ENCODE measurements at regions not wholly inside any gene's neighbourhood (a gene's known extent, or its start where the extent isn't known, plus 50 kb on each side); places are given as distances from the start of the nearest gene placed in this dataset.

DNA sequence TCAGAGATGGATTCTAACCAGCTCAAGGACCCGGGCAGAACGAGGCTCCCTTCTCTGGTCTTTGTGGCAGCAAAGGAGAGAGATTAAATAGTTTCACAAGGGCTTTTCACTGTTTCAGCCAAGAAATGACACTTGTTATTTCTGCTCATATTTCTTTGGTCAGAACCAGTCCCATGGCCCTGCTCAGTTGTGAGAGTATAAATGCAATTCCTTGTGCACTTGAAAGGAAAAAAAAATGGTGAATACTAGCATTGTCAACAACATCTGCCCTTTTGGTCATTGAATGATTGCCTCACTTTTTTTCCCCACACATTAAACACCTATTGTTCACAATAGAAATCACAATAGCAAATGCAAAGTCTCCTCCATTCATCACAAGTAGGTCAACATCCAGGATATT, 104.4 kb downstream of the RDH14 start:
- Histone ChIP-seq H4K20me1 (replicated peaks; ENCODE audit: insufficient read depth) (no peaks in the 10 kb centered on the region), H3K9me2 (ENCODE audit: insufficient read depth) (no peaks in the 10 kb centered on the region), H3K4me1 (ENCODE audit: insufficient read depth) (peaks cover 11% of the 10 kb centered on the region), H3K36me3 (ENCODE audit: insufficient read depth) (no peaks in the 10 kb centered on the region), H3K27me3 (ENCODE audit: insufficient read depth) (no peaks in the 10 kb centered on the region), H3K4me3 (no peak overlapping the region), H3K4me2 (peak overlapping the region; percentile 15; the same call in 1 of the 2 replicates), H2AFZ (no peak overlapping the region), H3K79me2 (replicated peaks; ENCODE audit: insufficient read depth) (no peaks in the 10 kb centered on the region), H3K27ac (ENCODE audit: low read depth) (peak overlapping the region; percentile 57), H3F3A (replicated peaks; ENCODE audit: low read depth) (no peaks in the 10 kb centered on the region)
- H3K9me3 Mint-ChIP-seq = no peaks in the 10 kb centered on the region
- peak overlapping the region; percentile 56 for H3K27ac Mint-ChIP-seq
- peak; percentile 32 for DNase-seq (ENCODE audit: low spot score)
- no peaks in the 10 kb centered on the region for H3K36me3 Mint-ChIP-seq (ENCODE audit: low read depth)
- peaks cover 21% of the 10 kb centered on the region for H3K4me1 Mint-ChIP-seq
- ATAC-seq = peak; percentile 46
- no peaks in the 10 kb centered on the region for H3K27me3 Mint-ChIP-seq (ENCODE audit: insufficient read depth, low read depth, poor library complexity)
- H3K4me3 Mint-ChIP-seq = no peak overlapping the region
- TF ChIP-seq NANOG (IDR thresholded peaks at IDR 0.05; ENCODE audit: borderline replicate concordance) = peak; percentile 80; the same call in 1 of the 2 replicates
- no peak for TF ChIP-seq ETS1 (IDR thresholded peaks at IDR 0.05)
- TF ChIP-seq, protein P1, sequence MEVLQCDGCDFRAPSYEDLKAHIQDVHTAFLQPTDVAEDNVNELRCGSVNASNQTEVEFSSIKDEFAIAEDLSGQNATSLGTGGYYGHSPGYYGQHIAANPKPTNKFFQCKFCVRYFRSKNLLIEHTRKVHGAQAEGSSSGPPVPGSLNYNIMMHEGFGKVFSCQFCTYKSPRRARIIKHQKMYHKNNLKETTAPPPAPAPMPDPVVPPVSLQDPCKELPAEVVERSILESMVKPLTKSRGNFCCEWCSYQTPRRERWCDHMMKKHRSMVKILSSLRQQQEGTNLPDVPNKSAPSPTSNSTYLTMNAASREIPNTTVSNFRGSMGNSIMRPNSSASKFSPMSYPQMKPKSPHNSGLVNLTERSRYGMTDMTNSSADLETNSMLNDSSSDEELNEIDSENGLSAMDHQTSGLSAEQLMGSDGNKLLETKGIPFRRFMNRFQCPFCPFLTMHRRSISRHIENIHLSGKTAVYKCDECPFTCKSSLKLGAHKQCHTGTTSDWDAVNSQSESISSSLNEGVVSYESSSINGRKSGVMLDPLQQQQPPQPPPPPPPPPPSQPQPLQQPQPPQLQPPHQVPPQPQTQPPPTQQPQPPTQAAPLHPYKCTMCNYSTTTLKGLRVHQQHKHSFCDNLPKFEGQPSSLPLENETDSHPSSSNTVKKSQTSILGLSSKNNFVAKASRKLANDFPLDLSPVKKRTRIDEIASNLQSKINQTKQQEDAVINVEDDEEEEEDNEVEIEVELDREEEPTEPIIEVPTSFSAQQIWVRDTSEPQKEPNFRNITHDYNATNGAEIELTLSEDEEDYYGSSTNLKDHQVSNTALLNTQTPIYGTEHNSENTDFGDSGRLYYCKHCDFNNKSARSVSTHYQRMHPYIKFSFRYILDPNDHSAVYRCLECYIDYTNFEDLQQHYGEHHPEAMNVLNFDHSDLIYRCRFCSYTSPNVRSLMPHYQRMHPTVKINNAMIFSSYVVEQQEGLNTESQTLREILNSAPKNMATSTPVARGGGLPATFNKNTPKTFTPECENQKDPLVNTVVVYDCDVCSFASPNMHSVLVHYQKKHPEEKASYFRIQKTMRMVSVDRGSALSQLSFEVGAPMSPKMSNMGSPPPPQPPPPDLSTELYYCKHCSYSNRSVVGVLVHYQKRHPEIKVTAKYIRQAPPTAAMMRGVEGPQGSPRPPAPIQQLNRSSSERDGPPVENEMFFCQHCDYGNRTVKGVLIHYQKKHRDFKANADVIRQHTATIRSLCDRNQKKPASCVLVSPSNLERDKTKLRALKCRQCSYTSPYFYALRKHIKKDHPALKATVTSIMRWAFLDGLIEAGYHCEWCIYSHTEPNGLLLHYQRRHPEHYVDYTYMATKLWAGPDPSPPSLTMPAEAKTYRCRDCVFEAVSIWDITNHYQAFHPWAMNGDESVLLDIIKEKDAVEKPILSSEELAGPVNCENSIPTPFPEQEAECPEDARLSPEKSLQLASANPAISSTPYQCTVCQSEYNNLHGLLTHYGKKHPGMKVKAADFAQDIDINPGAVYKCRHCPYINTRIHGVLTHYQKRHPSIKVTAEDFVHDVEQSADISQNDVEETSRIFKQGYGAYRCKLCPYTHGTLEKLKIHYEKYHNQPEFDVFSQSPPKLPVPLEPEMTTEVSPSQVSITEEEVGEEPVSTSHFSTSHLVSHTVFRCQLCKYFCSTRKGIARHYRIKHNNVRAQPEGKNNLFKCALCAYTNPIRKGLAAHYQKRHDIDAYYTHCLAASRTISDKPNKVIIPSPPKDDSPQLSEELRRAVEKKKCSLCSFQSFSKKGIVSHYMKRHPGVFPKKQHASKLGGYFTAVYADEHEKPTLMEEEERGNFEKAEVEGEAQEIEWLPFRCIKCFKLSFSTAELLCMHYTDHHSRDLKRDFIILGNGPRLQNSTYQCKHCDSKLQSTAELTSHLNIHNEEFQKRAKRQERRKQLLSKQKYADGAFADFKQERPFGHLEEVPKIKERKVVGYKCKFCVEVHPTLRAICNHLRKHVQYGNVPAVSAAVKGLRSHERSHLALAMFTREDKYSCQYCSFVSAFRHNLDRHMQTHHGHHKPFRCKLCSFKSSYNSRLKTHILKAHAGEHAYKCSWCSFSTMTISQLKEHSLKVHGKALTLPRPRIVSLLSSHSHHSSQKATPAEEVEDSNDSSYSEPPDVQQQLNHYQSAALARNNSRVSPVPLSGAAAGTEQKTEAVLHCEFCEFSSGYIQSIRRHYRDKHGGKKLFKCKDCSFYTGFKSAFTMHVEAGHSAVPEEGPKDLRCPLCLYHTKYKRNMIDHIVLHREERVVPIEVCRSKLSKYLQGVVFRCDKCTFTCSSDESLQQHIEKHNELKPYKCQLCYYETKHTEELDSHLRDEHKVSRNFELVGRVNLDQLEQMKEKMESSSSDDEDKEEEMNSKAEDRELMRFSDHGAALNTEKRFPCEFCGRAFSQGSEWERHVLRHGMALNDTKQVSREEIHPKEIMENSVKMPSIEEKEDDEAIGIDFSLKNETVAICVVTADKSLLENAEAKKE (CRISPR knock-in tag; IDR thresholded peaks at IDR 0.05) = no peak

DNA sequence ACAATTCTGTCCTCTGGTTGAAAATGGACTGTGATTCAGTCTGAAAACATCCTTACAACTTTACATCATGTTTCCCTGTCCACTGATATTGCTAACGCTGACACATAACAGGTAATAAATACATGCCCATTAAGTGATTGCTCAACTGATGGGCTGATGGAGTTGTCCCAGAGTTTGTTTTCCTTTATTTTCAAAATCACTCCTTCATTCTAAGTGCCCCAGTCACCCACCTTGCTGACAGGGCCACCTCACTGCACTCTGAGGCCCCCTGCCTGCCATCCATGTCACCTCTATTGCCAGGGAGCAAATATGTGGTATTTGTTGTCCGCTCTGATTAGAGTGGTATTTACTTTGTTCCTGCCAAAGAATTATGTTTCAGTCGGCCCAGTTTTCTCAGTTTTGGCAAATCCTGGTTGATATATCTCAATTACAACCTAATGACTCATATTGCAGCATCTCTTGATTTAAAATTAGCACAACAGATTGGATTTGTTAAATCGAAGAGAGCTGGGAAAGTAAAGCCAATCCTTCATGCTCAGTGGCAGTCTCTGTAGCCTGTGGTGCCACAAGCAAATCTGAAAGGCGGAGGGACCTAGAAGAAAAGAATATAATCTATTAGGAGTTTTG, 105.1 kb downstream of the RDH14 start:
- peak overlapping the region; percentile 56 for H3K27ac Mint-ChIP-seq
- H3K9me3 Mint-ChIP-seq = no peaks in the 10 kb centered on the region
- peaks cover 21% of the 10 kb centered on the region for H3K4me1 Mint-ChIP-seq
- Histone ChIP-seq H3K4me1 (ENCODE audit: insufficient read depth) (peaks cover 11% of the 10 kb centered on the region), H3K36me3 (ENCODE audit: insufficient read depth) (no peaks in the 10 kb centered on the region), H3K9me2 (ENCODE audit: insufficient read depth) (no peaks in the 10 kb centered on the region), H3F3A (replicated peaks; ENCODE audit: low read depth) (no peaks in the 10 kb centered on the region), H2AFZ (no peak overlapping the region), H3K27ac (ENCODE audit: low read depth) (peak overlapping the region; percentile 57), H3K27me3 (ENCODE audit: insufficient read depth) (no peaks in the 10 kb centered on the region), H3K79me2 (replicated peaks; ENCODE audit: insufficient read depth) (no peaks in the 10 kb centered on the region), H4K20me1 (replicated peaks; ENCODE audit: insufficient read depth) (no peaks in the 10 kb centered on the region), H3K4me2 (peak overlapping the region; percentile 15; the same call in 1 of the 2 replicates), H3K4me3 (no peak overlapping the region)
- H3K27me3 Mint-ChIP-seq (ENCODE audit: insufficient read depth, low read depth, poor library complexity) = no peaks in the 10 kb centered on the region
- H3K4me3 Mint-ChIP-seq = no peak overlapping the region
- DNase-seq (ENCODE audit: low spot score) (peak; percentile 50), ATAC-seq (peak; percentile 84)
- peak; percentile 54 to 65 for TF ChIP-seq CTCF (conservative IDR thresholded peaks at IDR 0.05; ENCODE audit: low read depth in 2 of 2)
- no peak for TF ChIP-seq EZH2phosphoT487 (IDR thresholded peaks at IDR 0.05; ENCODE audit: unreplicated experiment)
- no peaks in the 10 kb centered on the region for H3K36me3 Mint-ChIP-seq (ENCODE audit: low read depth)
